Fibroblast of lung (primary cell): ENCODE measurements at regions not wholly inside any gene's neighbourhood (a gene's known extent, or its start where the extent isn't known, plus 50 kb on each side); places are given as distances from the start of the nearest gene placed in this dataset.

Experiments
- DNase-seq, 2 donors: peaks; one replicate each; pipeline versions ENCODE4 v3.0.0 to v3.0.0-alpha.2; 2010; ENCODE audit warnings: low read depth in 2 of 2
- H2AFZ ChIP-seq: 2 replicates; pipeline ENCODE4 v1.5.1; 2012; ENCODE audit warnings: low read length, control low read depth, inconsistent platforms
- H3K27ac ChIP-seq: 2 replicates; pipeline ENCODE4 v1.5.1; 2011; ENCODE audit warnings: low read length, control low read depth; ENCODE audit not compliant: insufficient read depth
- H3K27me3 ChIP-seq: 2 replicates; pipeline ENCODE4 v1.5.1; 2011; ENCODE audit warnings: mild to moderate bottlenecking, low read length; ENCODE audit not compliant: control insufficient read depth, insufficient read depth
- H3K36me3 ChIP-seq: 2 replicates; pipeline ENCODE4 v1.5.1; 2011; ENCODE audit warnings: low read length; ENCODE audit not compliant: control insufficient read depth, insufficient read depth
- H3K4me1 ChIP-seq: 2 replicates; pipeline ENCODE4 v1.5.1; 2011; ENCODE audit warnings: low read length; ENCODE audit not compliant: control insufficient read depth, insufficient read depth; ENCODE audit errors: extremely low read depth
- H3K4me2 ChIP-seq: 2 replicates; pipeline ENCODE4 v1.5.1; 2011; ENCODE audit warnings: low read length, control low read depth; ENCODE audit not compliant: insufficient read depth; ENCODE audit errors: extremely low read depth
- H3K4me3 ChIP-seq, 4 experiments: fragments of 200-600 bp in 1 of 4; sonication (generic) in 1 of 4; replicated peaks in 1 of 4; 2 replicates each; pipeline ENCODE4 v1.5.1; 2011 to 2016; ENCODE audit warnings: low read length in 4 of 4, low read depth in 3 of 4, mild to moderate bottlenecking in 3 of 4, control low read depth in 2 of 4, inconsistent platforms in 1 of 4, mixed read lengths in 1 of 4; ENCODE audit not compliant: insufficient read depth in 1 of 4; ENCODE audit errors: control extremely low read depth in 1 of 4
- H3K79me2 ChIP-seq: 2 replicates; pipeline ENCODE4 v1.5.1; 2012; ENCODE audit warnings: mild to moderate bottlenecking, low read length, inconsistent platforms; ENCODE audit not compliant: control insufficient read depth, insufficient read depth
- H3K9ac ChIP-seq: 2 replicates; pipeline ENCODE4 v1.5.1; 2011; ENCODE audit warnings: mild to moderate bottlenecking, low read length, control low read depth; ENCODE audit not compliant: insufficient read depth
- H3K9me3 ChIP-seq: 2 replicates; pipeline ENCODE4 v1.5.1; 2012; ENCODE audit warnings: low read depth, low read length; ENCODE audit not compliant: control insufficient read depth, insufficient read depth
- H4K20me1 ChIP-seq: 2 replicates; pipeline ENCODE4 v1.5.1; 2011; ENCODE audit warnings: low read length; ENCODE audit not compliant: control insufficient read depth, insufficient read depth; ENCODE audit errors: extremely low read depth
- CTCF ChIP-seq, 2 donors: IDR thresholded peaks in 1 of 2; conservative IDR thresholded peaks in 1 of 2; 1 replicate in 1 of 2; 2 replicates in 1 of 2; pipeline ENCODE4 v1.5.1; 2011 to 2012; ENCODE audit warnings: low read length in 2 of 2, control low read depth in 1 of 2, inconsistent platforms in 1 of 2, low read depth in 1 of 2, mild to moderate bottlenecking in 1 of 2
- EZH2 ChIP-seq: IDR thresholded peaks from 2 replicates; pipeline ENCODE4 v1.5.1; 2012; ENCODE audit warnings: low read length, control low read depth, mild to moderate bottlenecking; ENCODE audit errors: missing control alignments

GRCh38 chr3:94887065-94887464, 824.2 kb downstream of the NSUN3 start:
- Histone ChIP-seq H3K36me3 (no peaks in the 10 kb centered on the region), H2AFZ (no peak overlapping the region), H3K9ac (no peak overlapping the region), H3K9me3 (no peaks in the 10 kb centered on the region), H3K4me3 (no peak overlapping the region), H3K4me1 (no peaks in the 10 kb centered on the region), H3K4me2 (no peak overlapping the region), H3K79me2 (no peaks in the 10 kb centered on the region), H4K20me1 (no peaks in the 10 kb centered on the region), H3K27ac (no peak overlapping the region), H3K27me3 (no peaks in the 10 kb centered on the region)
- TF ChIP-seq CTCF (conservative IDR thresholded peaks at IDR 0.05 in 1 of 2, IDR thresholded peaks at IDR 0.05 in 1 of 2; ENCODE audit: low read depth in 1 of 2, low read length in 2 of 2) (no peak), EZH2 (no peak)
- DNase-seq = peak in 1 of 2 donors; percentile 5

GRCh38 chr3:94896994-94897393, 834.1 kb downstream of the NSUN3 start:
- no peaks in the 10 kb centered on the region for H3K79me2 ChIP-seq
- no peaks in the 10 kb centered on the region for H3K27me3 ChIP-seq
- no peaks in the 10 kb centered on the region for H3K4me1 ChIP-seq
- H3K27ac ChIP-seq = no peak overlapping the region
- no peaks in the 10 kb centered on the region for H4K20me1 ChIP-seq
- no peaks in the 10 kb centered on the region for H3K9me3 ChIP-seq
- no peak overlapping the region for H3K4me3 ChIP-seq
- no peak for DNase-seq
- no peak overlapping the region for H3K9ac ChIP-seq
- no peaks in the 10 kb centered on the region for H3K36me3 ChIP-seq
- TF ChIP-seq EZH2 = no peak
- TF ChIP-seq CTCF (conservative IDR thresholded peaks at IDR 0.05 in 1 of 2, IDR thresholded peaks at IDR 0.05 in 1 of 2; ENCODE audit: low read depth in 1 of 2, low read length in 2 of 2) = no peak
- no peak overlapping the region for H2AFZ ChIP-seq
- H3K4me2 ChIP-seq = no peak overlapping the region

- no peak for DNase-seq
- Histone ChIP-seq H3K27me3 (no peaks in the 10 kb centered on the region), H3K79me2 (no peaks in the 10 kb centered on the region), H3K9ac (no peak overlapping the region), H2AFZ (no peak overlapping the region), H3K36me3 (no peaks in the 10 kb centered on the region), H4K20me1 (no peaks in the 10 kb centered on the region), H3K9me3 (no peaks in the 10 kb centered on the region), H3K4me3 (no peak overlapping the region), H3K27ac (no peak overlapping the region), H3K4me1 (no peaks in the 10 kb centered on the region), H3K4me2 (no peak overlapping the region)
- no peak for TF ChIP-seq CTCF (conservative IDR thresholded peaks at IDR 0.05 in 1 of 2, IDR thresholded peaks at IDR 0.05 in 1 of 2; ENCODE audit: low read depth in 1 of 2, low read length in 2 of 2)
- no peak for TF ChIP-seq EZH2
Observed at GRCh38 chr3:94904156-94904674, 841.4 kb downstream of the NSUN3 start.
